GM18858 (cell line): ENCODE measurements at regions not wholly inside any gene's neighbourhood (a gene's known extent, or its start where the extent isn't known, plus 50 kb on each side); places are given as distances from the start of the nearest gene placed in this dataset.

ENCODE experiments used
- ATAC-seq: cut with Tn5 transposase; IDR thresholded peaks from one replicate; pipeline ENCODE4 v1.9.1; 2021; ENCODE audit not compliant: unreplicated experiment

- no peak for ATAC-seq
Observed at GRCh38 chr16:59205403-59205802, 471.3 kb upstream of the GOT2 start.

- ATAC-seq = no peak
Observed at GRCh38 chr16:59204589-59204988, 470.5 kb upstream of the GOT2 start.

GRCh38 chr16:59202233-59202862 is 468.2 kb upstream of the GOT2 start:
- ATAC-seq = no peak

GRCh38 chr16:59201821-59202220 is 467.7 kb upstream of the GOT2 start:
- no peak for ATAC-seq

GRCh38 chr16:59201160-59201559 is 467.0 kb upstream of the GOT2 start:
- no peak for ATAC-seq

DNA sequence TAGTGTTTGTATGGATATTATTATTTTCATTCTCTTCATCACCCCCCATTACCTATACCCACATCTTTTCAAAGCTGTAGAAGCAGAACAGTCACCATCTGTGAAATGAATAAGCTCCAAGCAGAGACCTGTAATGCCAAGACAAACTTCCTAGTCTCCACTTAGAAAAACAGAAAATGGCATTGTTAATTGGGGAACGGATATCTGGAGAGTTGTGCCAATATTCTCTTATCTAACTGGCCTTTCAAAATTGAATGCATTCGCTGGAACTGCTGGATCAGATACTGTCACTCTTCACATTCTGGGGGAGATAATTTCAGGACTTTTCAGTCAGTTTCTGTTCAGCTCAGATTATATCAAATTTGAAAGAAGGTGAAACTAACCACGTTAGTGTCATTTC is 464.4 kb upstream of the GOT2 start:
- no peak for ATAC-seq

- no peak for ATAC-seq
Observed at GRCh38 chr16:59195242-59195641, 461.1 kb upstream of the GOT2 start.

GRCh38 chr16:59193637-59194036 is 459.5 kb upstream of the GOT2 start:
- ATAC-seq = no peak

- no peak for ATAC-seq
Observed at GRCh38 chr16:59192551-59193199, 458.6 kb upstream of the GOT2 start.

DNA sequence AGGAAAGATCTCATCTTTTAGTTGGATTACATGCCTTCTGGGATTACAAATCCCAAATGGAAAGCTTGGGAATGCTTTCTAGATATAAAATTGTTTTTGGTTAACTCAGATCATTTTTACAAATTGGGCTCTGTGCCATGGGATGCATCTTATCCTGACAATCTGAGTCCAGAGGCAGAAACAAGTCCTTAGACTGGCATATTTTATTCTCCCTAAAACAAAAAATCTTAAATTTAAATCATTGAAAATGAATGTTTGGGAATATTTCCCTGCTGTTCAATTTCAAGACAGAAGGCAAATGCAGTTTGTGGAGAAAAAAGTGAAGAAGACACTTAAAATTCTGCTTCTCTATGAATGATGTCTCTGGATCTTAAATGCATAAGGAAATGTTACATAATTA is 456.6 kb upstream of the GOT2 start:
- no peak for ATAC-seq

GRCh38 chr16:59188029-59188428 is 453.9 kb upstream of the GOT2 start:
- no peak for ATAC-seq

GRCh38 chr16:59181821-59182420 is 447.8 kb upstream of the GOT2 start:
- no peak for ATAC-seq

GRCh38 chr16:59180083-59180476 is 446.0 kb upstream of the GOT2 start:
- ATAC-seq = no peak

- ATAC-seq = no peak
Observed at GRCh38 chr16:59179446-59180082, 445.4 kb upstream of the GOT2 start.

GRCh38 chr16:59173408-59173831 is 439.3 kb upstream of the GOT2 start:
- no peak for ATAC-seq

- ATAC-seq = no peak
Observed at GRCh38 chr16:59170099-59170712, 436.1 kb upstream of the GOT2 start.

- no peak for ATAC-seq
Observed at GRCh38 chr16:59169168-59169567, 435.1 kb upstream of the GOT2 start.

GRCh38 chr16:59168461-59169114 is 434.5 kb upstream of the GOT2 start:
- no peak for ATAC-seq

- ATAC-seq = no peak
Observed at GRCh38 chr16:59164461-59164860, 430.3 kb upstream of the GOT2 start.

- ATAC-seq = no peak
Observed at GRCh38 chr16:59163371-59164055, 429.4 kb upstream of the GOT2 start.

GRCh38 chr16:59161679-59162078 is 427.6 kb upstream of the GOT2 start:
- ATAC-seq = no peak
